ENCODE measurements at regions not wholly inside any gene's neighbourhood (a gene's known extent, or its start where the extent isn't known, plus 50 kb on each side); places are given as distances from the start of the nearest gene placed in this dataset.

GRCh38 chr2:173644146-173644545, 289.5 kb downstream of the CDCA7 start:
- Histone ChIP-seq H3K4me1 (ENCODE audit: control insufficient read depth, insufficient read depth, low read length) (peaks cover 4% of the 10 kb centered on the region), H3K9ac (ENCODE audit: extremely low read depth, low read length, poor library complexity, severe bottlenecking) (no peak overlapping the region), H3K27ac (ENCODE audit: low read depth, low read length) (no peak overlapping the region), H3K9me3 (ENCODE audit: control insufficient read depth, low read length) (no peaks in the 10 kb centered on the region), H3K27me3 (ENCODE audit: control insufficient read depth, insufficient read depth, low read length, poor library complexity, severe bottlenecking) (no peaks in the 10 kb centered on the region), H3K36me3 (ENCODE audit: control insufficient read depth, insufficient read depth, low read length) (no peaks in the 10 kb centered on the region), H3K4me3 (ENCODE audit: low read length) (no peak overlapping the region)
- Mint-ChIP-seq H3K36me3 (ENCODE audit: low read depth) (no peaks in the 10 kb centered on the region), H3K27ac (no peak overlapping the region), H3K9me3 (no peaks in the 10 kb centered on the region), H3K27me3 (ENCODE audit: insufficient read depth) (no peaks in the 10 kb centered on the region), H3K4me1 (peaks cover 8% of the 10 kb centered on the region), H3K4me3 (no peak overlapping the region)
- WGBS, 2 experiments (ENCODE audit: insufficient coverage in 1 of 2, insufficient read length in 1 of 2), result 70 to 87% methylated on average over 2 to 3 of the region's 3 CpGs
- no peak for TF ChIP-seq CTCF (conservative IDR thresholded peaks at IDR 0.05)
- no peak for DNase-seq

DNA sequence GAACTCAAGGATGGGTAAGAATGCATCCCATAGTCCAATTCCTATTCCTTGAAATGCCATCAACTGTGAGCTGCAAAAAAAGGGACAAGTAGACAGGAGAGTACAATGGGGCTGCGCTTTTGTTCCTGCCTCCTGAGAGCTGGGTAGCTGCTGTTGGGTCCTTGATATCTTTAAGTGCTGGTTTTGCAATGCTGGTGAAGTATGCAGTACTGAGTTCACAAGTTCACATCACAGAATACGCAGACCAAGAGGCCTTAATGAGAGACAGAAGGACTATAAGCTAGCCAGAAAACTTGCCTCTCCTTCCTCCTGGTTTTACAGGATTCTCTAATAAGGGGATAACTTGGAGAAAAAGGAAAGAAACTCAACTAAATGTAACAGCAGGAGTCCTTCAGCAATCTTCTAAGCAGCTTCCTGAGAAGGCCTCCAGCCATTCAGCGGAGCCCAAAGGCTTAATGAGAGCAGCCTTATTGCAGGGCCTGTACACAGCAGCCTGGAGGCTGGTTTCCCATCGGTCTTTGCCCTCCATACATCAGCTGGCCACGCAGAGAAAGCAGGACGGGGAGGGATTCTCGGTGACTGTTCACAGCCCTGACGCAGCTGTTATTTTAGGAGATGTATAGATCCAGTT, 293.1 kb downstream of the CDCA7 start:
- H3K27ac Mint-ChIP-seq, result no peak overlapping the region
- no peaks in the 10 kb centered on the region for H3K27me3 Mint-ChIP-seq (ENCODE audit: insufficient read depth)
- Histone ChIP-seq H3K4me1 (ENCODE audit: control insufficient read depth, insufficient read depth, low read length) (peaks cover 4% of the 10 kb centered on the region), H3K36me3 (ENCODE audit: control insufficient read depth, insufficient read depth, low read length) (no peaks in the 10 kb centered on the region), H3K27ac (ENCODE audit: low read depth, low read length) (no peak overlapping the region), H3K4me3 (ENCODE audit: low read length) (no peak overlapping the region), H3K9ac (ENCODE audit: extremely low read depth, low read length, poor library complexity, severe bottlenecking) (no peak overlapping the region), H3K9me3 (ENCODE audit: control insufficient read depth, low read length) (no peaks in the 10 kb centered on the region), H3K27me3 (ENCODE audit: control insufficient read depth, insufficient read depth, low read length, poor library complexity, severe bottlenecking) (no peaks in the 10 kb centered on the region)
- 90 to 92% methylated on average over 4 to 8 of the region's 8 CpGs for WGBS, 2 experiments (ENCODE audit: insufficient coverage in 1 of 2, insufficient read length in 1 of 2)
- no peak for DNase-seq
- TF ChIP-seq CTCF (conservative IDR thresholded peaks at IDR 0.05), result no peak
- H3K36me3 Mint-ChIP-seq (ENCODE audit: low read depth), result no peaks in the 10 kb centered on the region
- H3K9me3 Mint-ChIP-seq, result peaks cover 2% of the 10 kb centered on the region
- peaks cover 10% of the 10 kb centered on the region for H3K4me1 Mint-ChIP-seq
- H3K4me3 Mint-ChIP-seq, result no peak overlapping the region

- DNase-seq, result no peak
- peaks cover 4% of the 10 kb centered on the region for H3K4me1 ChIP-seq (ENCODE audit: control insufficient read depth, insufficient read depth, low read length)
- no peak for TF ChIP-seq CTCF (conservative IDR thresholded peaks at IDR 0.05)
- WGBS, 2 experiments (ENCODE audit: insufficient coverage in 1 of 2, insufficient read length in 1 of 2), result 83 to 92% methylated on average over 1 to 2 of the region's 2 CpGs
- no peaks in the 10 kb centered on the region for H3K36me3 ChIP-seq (ENCODE audit: control insufficient read depth, insufficient read depth, low read length)
- Mint-ChIP-seq H3K4me3 (no peak overlapping the region), H3K27me3 (ENCODE audit: insufficient read depth) (no peaks in the 10 kb centered on the region), H3K27ac (no peak overlapping the region), H3K9me3 (peaks cover 2% of the 10 kb centered on the region), H3K36me3 (ENCODE audit: low read depth) (no peaks in the 10 kb centered on the region), H3K4me1 (peaks cover 10% of the 10 kb centered on the region)
- H3K27ac ChIP-seq (ENCODE audit: low read depth, low read length), result no peak overlapping the region
- no peak overlapping the region for H3K9ac ChIP-seq (ENCODE audit: extremely low read depth, low read length, poor library complexity, severe bottlenecking)
- H3K4me3 ChIP-seq (ENCODE audit: low read length), result no peak overlapping the region
- H3K9me3 ChIP-seq (ENCODE audit: control insufficient read depth, low read length), result no peaks in the 10 kb centered on the region
- no peaks in the 10 kb centered on the region for H3K27me3 ChIP-seq (ENCODE audit: control insufficient read depth, insufficient read depth, low read length, poor library complexity, severe bottlenecking)
Observed at GRCh38 chr2:173648816-173649215, 294.1 kb downstream of the CDCA7 start.
